ENCODE measurements at regions not wholly inside any gene's neighbourhood (a gene's known extent, or its start where the extent isn't known, plus 50 kb on each side); places are given as distances from the start of the nearest gene placed in this dataset.
"Not testable (repeated sequence)": the region's sequence is repeated elsewhere in the genome, so short reads cannot be mapped to it uniquely, and the experiment has no call there.

DNA sequence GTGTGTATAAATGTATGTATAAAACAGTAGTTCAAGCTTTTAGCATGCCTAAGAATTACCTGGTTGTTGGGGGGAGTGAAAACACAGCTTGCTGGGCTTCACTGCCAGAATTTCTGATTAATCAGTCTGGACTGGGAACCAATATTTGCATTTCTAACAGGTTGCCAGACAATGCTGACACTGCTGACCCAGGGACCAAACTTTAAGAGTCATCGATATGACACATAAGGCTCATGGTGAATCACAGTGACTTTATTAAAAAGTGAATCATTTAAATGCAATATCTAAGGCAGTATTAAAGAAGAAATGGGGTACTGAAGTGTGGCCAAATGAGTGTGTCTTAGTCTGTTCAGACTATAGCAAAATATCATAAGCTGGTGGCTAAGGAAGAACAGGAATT is 195.9 kb upstream of the DTNA start:
- Mint-ChIP-seq H3K27ac (no peak overlapping the region), H3K9me3 (peaks cover 7% of the 10 kb centered on the region), H3K27me3 (no peaks in the 10 kb centered on the region), H3K36me3 (ENCODE audit: low read depth) (no peaks in the 10 kb centered on the region), H3K4me1 (no peaks in the 10 kb centered on the region), H3K4me3 (no peak overlapping the region)
- ATAC-seq (replicated peaks) = no peak

GRCh38 chr18:34514957-34515356 is 195.1 kb upstream of the DTNA start:
- Mint-ChIP-seq H3K4me1 (no peaks in the 10 kb centered on the region), H3K27me3 (no peaks in the 10 kb centered on the region), H3K4me3 (no peak overlapping the region), H3K9me3 (peaks cover 3% of the 10 kb centered on the region), H3K27ac (no peak overlapping the region), H3K36me3 (ENCODE audit: low read depth) (no peaks in the 10 kb centered on the region)
- ATAC-seq (replicated peaks) = no peak

DNA sequence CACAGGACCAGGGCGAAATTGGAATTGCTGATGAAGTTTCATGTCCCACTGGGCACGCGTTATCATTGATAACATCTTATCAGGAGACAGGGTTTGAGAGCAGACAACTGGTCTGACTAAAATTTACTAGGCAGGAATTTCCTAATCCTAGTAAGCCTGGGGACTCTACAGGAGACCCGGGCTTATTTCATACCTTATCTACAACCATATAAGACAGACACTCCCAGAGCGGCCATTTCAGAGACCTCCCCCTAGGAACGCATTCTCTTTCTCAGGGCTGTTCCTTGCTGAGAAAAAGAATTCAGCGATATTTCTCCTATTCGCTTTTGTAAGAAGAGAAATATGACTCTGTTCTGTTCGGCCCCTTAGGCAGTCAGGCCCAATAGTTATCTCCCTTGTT is 193.7 kb upstream of the DTNA start:
- H3K4me1 Mint-ChIP-seq; H3K36me3 Mint-ChIP-seq (ENCODE audit: low read depth); H3K4me3 Mint-ChIP-seq; H3K9me3 Mint-ChIP-seq; ATAC-seq (replicated peaks); H3K27me3 Mint-ChIP-seq; H3K27ac Mint-ChIP-seq: not testable (repeated sequence)

GRCh38 chr18:34516996-34517395 is 193.1 kb upstream of the DTNA start:
- not testable (repeated sequence) for H3K9me3 Mint-ChIP-seq; H3K4me3 Mint-ChIP-seq; H3K36me3 Mint-ChIP-seq (ENCODE audit: low read depth); H3K27ac Mint-ChIP-seq; ATAC-seq (replicated peaks); H3K27me3 Mint-ChIP-seq; H3K4me1 Mint-ChIP-seq

DNA sequence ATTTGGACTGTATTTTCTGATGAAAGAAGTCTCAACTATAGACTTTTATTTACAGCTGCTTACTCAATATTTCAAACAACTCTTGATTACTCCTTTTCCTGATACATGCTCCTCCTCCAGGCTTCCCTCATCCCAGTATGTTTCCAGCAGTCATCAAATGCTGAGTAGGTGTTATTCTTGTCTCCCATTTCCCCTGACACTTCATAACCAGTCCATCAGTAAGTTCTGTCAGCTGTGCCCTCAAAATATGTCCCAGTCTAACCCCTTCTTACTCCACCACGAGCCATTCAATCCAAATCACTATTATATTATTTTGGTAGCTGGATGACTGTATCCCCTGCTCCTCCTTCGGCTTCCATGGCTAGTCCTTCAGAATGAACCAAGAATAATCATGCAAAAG is 189.1 kb upstream of the DTNA start:
- Mint-ChIP-seq H3K27me3 (no peaks in the 10 kb centered on the region), H3K4me1 (no peaks in the 10 kb centered on the region), H3K36me3 (ENCODE audit: low read depth) (no peaks in the 10 kb centered on the region), H3K27ac (no peak overlapping the region), H3K9me3 (peaks cover 3% of the 10 kb centered on the region), H3K4me3 (no peak overlapping the region)
- ATAC-seq (replicated peaks) = no peak

- no peaks in the 10 kb centered on the region for H3K27me3 Mint-ChIP-seq
- ATAC-seq (replicated peaks) = no peak
- no peak overlapping the region for H3K4me3 Mint-ChIP-seq
- H3K27ac Mint-ChIP-seq = no peak overlapping the region
- no peaks in the 10 kb centered on the region for H3K36me3 Mint-ChIP-seq (ENCODE audit: low read depth)
- peaks cover 6% of the 10 kb centered on the region for H3K9me3 Mint-ChIP-seq
- no peaks in the 10 kb centered on the region for H3K4me1 Mint-ChIP-seq
These were observed 187.5 kb upstream of the DTNA start for GRCh38 chr18:34522603-34523002.

DNA sequence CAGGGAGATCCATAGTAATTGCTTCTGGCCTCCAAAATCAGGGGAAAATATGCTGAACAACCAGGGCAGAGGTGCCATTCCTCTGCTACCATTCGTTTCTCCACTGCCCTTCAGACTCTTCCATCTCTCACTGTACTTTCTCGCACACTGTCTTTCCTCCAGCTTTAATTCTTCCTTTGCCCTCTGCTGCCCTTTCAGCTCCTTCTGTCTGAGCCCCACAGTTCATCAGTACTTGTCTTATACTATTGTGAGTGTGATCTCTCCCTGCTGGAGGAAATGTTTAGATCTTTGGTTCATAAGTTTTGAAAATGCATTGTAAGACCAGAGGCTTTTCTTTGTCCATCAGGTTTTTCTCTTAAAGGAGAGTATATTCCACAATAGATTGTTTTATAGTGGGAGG is 184.9 kb upstream of the DTNA start:
- H3K9me3 Mint-ChIP-seq = peaks cover 6% of the 10 kb centered on the region
- no peaks in the 10 kb centered on the region for H3K4me1 Mint-ChIP-seq
- no peaks in the 10 kb centered on the region for H3K36me3 Mint-ChIP-seq (ENCODE audit: low read depth)
- no peaks in the 10 kb centered on the region for H3K27me3 Mint-ChIP-seq
- ATAC-seq (replicated peaks) = no peak
- H3K4me3 Mint-ChIP-seq = no peak overlapping the region
- H3K27ac Mint-ChIP-seq = no peak overlapping the region

DNA sequence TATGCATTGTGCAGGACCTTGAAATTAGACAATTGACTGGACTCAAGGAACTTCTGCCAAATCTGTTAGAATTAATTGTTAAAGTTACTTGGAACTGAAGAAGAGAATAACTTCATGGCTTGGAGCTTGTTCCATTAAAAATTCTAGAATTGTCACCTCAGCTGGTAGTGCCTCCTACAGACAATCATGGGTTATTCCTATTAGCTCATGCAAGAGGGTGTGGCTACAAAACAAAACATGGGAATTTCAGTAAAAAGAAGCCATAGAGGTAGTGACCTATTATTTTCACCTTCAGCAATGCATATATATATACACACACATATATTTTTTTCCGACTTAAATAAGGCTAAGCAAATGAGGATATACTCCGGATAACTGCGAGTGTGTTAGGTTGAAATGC is 181.9 kb upstream of the DTNA start:
- Mint-ChIP-seq H3K36me3 (ENCODE audit: low read depth) (no peaks in the 10 kb centered on the region), H3K4me1 (no peaks in the 10 kb centered on the region), H3K4me3 (no peak overlapping the region), H3K27me3 (no peaks in the 10 kb centered on the region), H3K9me3 (peaks cover 17% of the 10 kb centered on the region), H3K27ac (no peak overlapping the region)
- no peak for ATAC-seq (replicated peaks)

DNA sequence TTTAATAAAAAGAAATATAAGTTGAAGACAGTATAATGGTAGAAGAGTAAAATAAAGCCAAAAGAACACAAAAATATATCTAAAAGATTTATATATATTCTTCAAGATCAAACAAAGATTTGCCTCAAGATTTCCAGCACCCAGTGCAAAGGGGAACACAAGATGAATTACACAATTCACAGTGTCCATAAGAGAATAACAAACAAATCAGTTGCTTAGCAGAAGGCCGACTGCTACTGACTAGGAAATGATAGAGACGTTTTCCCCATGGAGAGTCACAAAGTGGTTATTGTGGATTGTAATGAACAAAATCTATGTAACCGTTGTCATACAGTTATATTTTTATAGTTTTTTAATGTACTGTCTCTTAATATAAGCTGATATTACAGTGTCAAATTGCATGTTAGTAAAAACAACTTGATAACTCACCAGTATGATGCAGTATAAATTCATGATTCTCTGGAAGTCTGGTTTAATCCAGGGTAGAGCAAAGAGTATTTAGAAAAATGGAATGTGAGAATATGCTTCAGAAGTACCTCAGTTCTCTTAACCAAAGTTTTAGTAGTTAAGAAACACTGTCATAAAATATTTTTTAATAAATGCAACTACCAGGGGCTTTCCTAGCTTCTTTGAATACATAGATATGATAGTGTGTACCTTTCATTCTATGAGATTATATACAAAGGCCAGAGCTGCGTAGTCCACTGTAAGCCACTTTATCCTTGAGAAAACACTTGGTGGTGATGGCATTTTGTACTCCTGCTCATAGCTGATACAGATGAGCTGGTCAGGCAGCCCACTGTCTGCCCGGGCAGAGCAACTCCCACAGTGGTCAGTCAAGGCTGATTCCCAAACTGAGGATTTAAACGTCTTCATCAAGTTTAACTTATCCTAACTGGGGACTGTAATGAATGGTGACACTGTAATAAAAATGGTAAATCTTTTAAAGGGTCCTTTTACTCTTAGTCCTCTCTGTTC is 180.5 kb upstream of the DTNA start:
- Mint-ChIP-seq H3K27me3 (no peaks in the 10 kb centered on the region), H3K9me3 (peaks cover 17% of the 10 kb centered on the region), H3K27ac (no peak overlapping the region), H3K4me3 (no peak overlapping the region), H3K36me3 (ENCODE audit: low read depth) (no peaks in the 10 kb centered on the region), H3K4me1 (no peaks in the 10 kb centered on the region)
- no peak for ATAC-seq (replicated peaks)

DNA sequence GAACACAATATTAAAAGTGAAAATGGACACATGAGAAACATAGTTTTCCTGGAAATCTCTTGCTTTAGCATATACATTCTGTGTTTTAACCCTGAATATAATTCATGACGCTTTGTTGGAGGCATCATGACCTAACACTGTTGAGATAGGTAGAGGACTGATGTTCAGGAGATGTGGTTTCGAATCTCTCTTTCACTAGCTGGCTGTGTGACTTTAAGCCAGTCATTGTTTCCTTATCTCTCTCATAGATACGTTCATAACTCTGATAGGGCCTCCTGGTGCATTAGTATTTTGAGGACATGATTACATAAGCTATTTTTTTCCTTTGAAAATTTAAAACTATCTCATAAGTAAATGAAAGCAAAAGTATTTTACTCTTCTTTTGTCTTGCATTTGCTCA is 179.0 kb upstream of the DTNA start:
- no peaks in the 10 kb centered on the region for H3K36me3 Mint-ChIP-seq (ENCODE audit: low read depth)
- peaks cover 17% of the 10 kb centered on the region for H3K9me3 Mint-ChIP-seq
- no peaks in the 10 kb centered on the region for H3K4me1 Mint-ChIP-seq
- no peaks in the 10 kb centered on the region for H3K27me3 Mint-ChIP-seq
- no peak overlapping the region for H3K4me3 Mint-ChIP-seq
- no peak overlapping the region for H3K27ac Mint-ChIP-seq
- ATAC-seq (replicated peaks) = no peak

DNA sequence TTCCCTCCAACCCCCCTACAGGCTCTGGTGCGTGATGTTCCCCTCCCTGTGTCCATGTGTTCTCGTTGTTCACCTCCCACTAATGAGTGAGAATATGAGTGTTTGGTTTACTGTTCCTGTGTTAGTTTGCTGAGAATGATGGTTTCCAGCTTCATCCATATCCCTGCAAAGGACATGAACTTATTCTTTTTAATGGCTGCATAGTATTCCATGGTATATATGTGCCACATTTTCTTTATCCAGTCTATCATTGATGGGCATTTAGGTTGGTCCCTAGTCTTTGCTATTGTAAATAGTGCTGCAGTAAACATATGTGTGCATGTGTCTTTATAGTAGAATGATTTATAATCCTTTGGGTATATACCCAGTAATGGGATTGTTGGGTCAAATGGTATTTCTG is 175.5 kb upstream of the DTNA start:
- not testable (repeated sequence) for H3K4me1 Mint-ChIP-seq; ATAC-seq (replicated peaks); H3K27ac Mint-ChIP-seq; H3K27me3 Mint-ChIP-seq; H3K4me3 Mint-ChIP-seq; H3K36me3 Mint-ChIP-seq (ENCODE audit: low read depth)
- H3K9me3 Mint-ChIP-seq = peaks cover 10% of the 10 kb centered on the region

DNA sequence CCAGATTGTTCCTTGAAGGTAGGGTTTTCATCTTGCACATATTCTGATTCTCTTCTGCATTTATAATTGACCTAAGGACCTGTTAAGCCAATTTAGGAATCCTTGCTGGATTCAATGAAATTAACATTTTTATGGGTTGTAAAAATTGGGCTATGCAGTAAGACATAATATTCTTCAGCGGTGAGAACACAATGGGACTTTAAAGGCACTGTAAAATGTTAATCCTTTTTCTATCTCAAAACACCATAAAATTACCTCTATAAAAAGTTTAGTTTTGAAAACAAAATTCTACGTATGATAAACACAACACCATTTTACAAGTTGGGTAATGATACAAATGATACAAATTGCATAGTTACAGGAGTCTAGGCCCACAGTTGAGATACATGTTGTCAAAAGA is 169.2 kb upstream of the DTNA start:
- Mint-ChIP-seq H3K27ac (no peak overlapping the region), H3K9me3 (peaks cover 4% of the 10 kb centered on the region), H3K4me3 (no peak overlapping the region), H3K4me1 (no peaks in the 10 kb centered on the region), H3K36me3 (ENCODE audit: low read depth) (no peaks in the 10 kb centered on the region), H3K27me3 (no peaks in the 10 kb centered on the region)
- no peak for ATAC-seq (replicated peaks)

- Mint-ChIP-seq H3K27me3 (no peaks in the 10 kb centered on the region), H3K9me3 (peaks cover 4% of the 10 kb centered on the region), H3K4me3 (no peak overlapping the region), H3K27ac (no peak overlapping the region), H3K36me3 (ENCODE audit: low read depth) (no peaks in the 10 kb centered on the region), H3K4me1 (no peaks in the 10 kb centered on the region)
- ATAC-seq (replicated peaks) = no peak
These were observed 167.5 kb upstream of the DTNA start for GRCh38 chr18:34542625-34543024.

GRCh38 chr18:34543356-34543755 is 166.7 kb upstream of the DTNA start:
- H3K27ac Mint-ChIP-seq = no peak overlapping the region
- no peak for ATAC-seq (replicated peaks)
- H3K9me3 Mint-ChIP-seq = peaks cover 4% of the 10 kb centered on the region
- no peaks in the 10 kb centered on the region for H3K27me3 Mint-ChIP-seq
- no peak overlapping the region for H3K4me3 Mint-ChIP-seq
- H3K36me3 Mint-ChIP-seq (ENCODE audit: low read depth) = no peaks in the 10 kb centered on the region
- H3K4me1 Mint-ChIP-seq = no peaks in the 10 kb centered on the region

DNA sequence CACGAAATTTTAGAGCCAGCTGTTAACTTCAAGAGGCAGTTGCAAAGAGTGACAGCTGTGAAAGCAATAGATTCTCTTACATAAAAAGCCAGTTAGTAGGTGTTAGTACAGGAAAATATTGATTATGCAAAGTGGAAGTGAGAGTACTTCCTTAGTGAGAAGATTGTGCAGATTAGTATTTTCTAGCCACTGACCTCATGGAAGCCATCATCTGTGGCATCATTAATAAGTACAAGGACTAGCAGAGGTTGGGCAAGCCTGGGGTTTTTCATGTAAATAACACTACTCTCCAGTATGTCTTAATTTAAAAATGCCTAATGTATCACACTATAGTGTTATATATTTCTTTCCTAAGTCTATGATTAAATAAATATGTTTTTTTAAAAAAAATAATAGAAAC is 166.2 kb upstream of the DTNA start:
- no peaks in the 10 kb centered on the region for H3K36me3 Mint-ChIP-seq (ENCODE audit: low read depth)
- no peak overlapping the region for H3K27ac Mint-ChIP-seq
- H3K9me3 Mint-ChIP-seq = peaks cover 4% of the 10 kb centered on the region
- no peaks in the 10 kb centered on the region for H3K27me3 Mint-ChIP-seq
- H3K4me1 Mint-ChIP-seq = no peaks in the 10 kb centered on the region
- ATAC-seq (replicated peaks) = no peak
- H3K4me3 Mint-ChIP-seq = no peak overlapping the region

DNA sequence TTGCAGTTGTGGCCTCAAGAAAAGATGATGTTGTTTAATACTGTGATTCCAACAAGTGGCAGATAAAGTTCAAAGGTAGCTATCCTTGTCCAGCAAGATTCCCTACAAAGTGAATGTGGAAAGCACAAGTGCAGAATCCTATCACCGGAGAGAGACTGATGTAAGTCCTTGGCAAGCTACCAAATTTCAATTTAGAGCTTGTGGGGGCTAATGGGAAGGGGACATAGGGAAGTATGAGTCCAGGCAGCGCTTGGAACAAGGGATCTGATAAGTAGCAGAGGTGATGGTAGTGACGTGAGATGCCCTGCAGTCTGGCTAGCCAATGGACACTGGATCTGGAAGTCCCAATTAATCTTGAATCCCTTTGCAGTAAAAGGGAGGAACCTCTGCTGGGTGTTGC is 165.2 kb upstream of the DTNA start:
- ATAC-seq (replicated peaks) = no peak
- H3K27me3 Mint-ChIP-seq = no peaks in the 10 kb centered on the region
- no peak overlapping the region for H3K27ac Mint-ChIP-seq
- peaks cover 4% of the 10 kb centered on the region for H3K9me3 Mint-ChIP-seq
- no peaks in the 10 kb centered on the region for H3K4me1 Mint-ChIP-seq
- H3K36me3 Mint-ChIP-seq (ENCODE audit: low read depth) = no peaks in the 10 kb centered on the region
- H3K4me3 Mint-ChIP-seq = no peak overlapping the region
